Panc1 (cell line): ENCODE measurements at regions not wholly inside any gene's neighbourhood (a gene's known extent, or its start where the extent isn't known, plus 50 kb on each side); places are given as distances from the start of the nearest gene placed in this dataset.

ENCODE experiments used
- ATAC-seq: fragments of 200-7000 bp; cut with Tn5 transposase; 2 replicates; pipeline ENCODE4 v1.9.1; 2020; ENCODE audit warnings: mild to moderate bottlenecking, moderate library complexity
- BruUV-seq: library from RNA; stranded (reverse); fragments of 400-500 nt; replicated peaks from 2 replicates; lab custom pipeline; 2021; lab: Mats Ljungman, UMichigan
- CTCF ChIA-PET: fragments of 300-600 bp; sonication (Branson Sonifier 250); formaldehyde crosslinking; loops from one replicate; lab custom pipeline; 2022; ENCODE audit warnings: antibody characterized with exemption; lab: Charles Lee
- POLR2A ChIA-PET: fragments of 300-600 bp; sonication (Branson Sonifier 250); formaldehyde crosslinking; loops from one replicate; lab custom pipeline; 2022; ENCODE audit warnings: antibody characterized with exemption; lab: Charles Lee
- DNase-seq: peaks from one replicate; pipeline ENCODE4 v3.0.0-alpha.2; 2010; ENCODE audit warnings: low read depth, low spot score
- H3K27ac ChIP-seq: 2 replicates; pipeline ENCODE4 v1.5.1; 2011; ENCODE audit warnings: mild to moderate bottlenecking, low read length, inconsistent platforms
- H3K27me3 ChIP-seq: fragments of 200-500 bp; sonication (Bioruptor generic); 2 replicates; pipeline ENCODE4 v1.6.0; 2014; ENCODE audit warnings: low read length, inconsistent platforms; ENCODE audit not compliant: control insufficient read depth, insufficient read depth
- H3K36me3 ChIP-seq: fragments of 200-500 bp; sonication (Bioruptor generic); 2 replicates; pipeline ENCODE4 v1.5.1; 2014; ENCODE audit warnings: inconsistent platforms, mild to moderate bottlenecking, low read length, moderate library complexity; ENCODE audit not compliant: control insufficient read depth, insufficient read depth
- H3K4me1 ChIP-seq: 2 replicates; pipeline ENCODE4 v1.5.1; 2011; ENCODE audit warnings: inconsistent platforms, mild to moderate bottlenecking, low read length, moderate library complexity; ENCODE audit not compliant: control insufficient read depth, insufficient read depth
- H3K4me3 ChIP-seq, 2 experiments: 2 replicates each; pipeline ENCODE4 v1.5.1; 2011 to 2012; ENCODE audit warnings: low read depth in 2 of 2, low read length in 2 of 2, mild to moderate bottlenecking in 2 of 2, inconsistent platforms in 1 of 2, moderate library complexity in 1 of 2
- H3K9me3 ChIP-seq: fragments of 200-500 bp; sonication (Bioruptor generic); 2 replicates; pipeline ENCODE4 v1.5.1; 2014; ENCODE audit warnings: low read depth, mild to moderate bottlenecking, inconsistent platforms, low read length, moderate library complexity; ENCODE audit not compliant: control insufficient read depth, insufficient read depth
- POLR2AphosphoS5 ChIP-seq: IDR thresholded peaks from 2 replicates; pipeline ENCODE4 v1.6.1; 2012; ENCODE audit warnings: mild to moderate bottlenecking, low read depth, low read length, moderate library complexity
- REST ChIP-seq, 2 experiments: IDR thresholded peaks; 2 replicates each; pipeline ENCODE4 v1.6.1; 2011 to 2012; ENCODE audit warnings: low read depth in 2 of 2, control low read depth in 1 of 2, low read length in 1 of 2, mild to moderate bottlenecking in 1 of 2, moderate library complexity in 1 of 2; ENCODE audit not compliant: insufficient read depth in 1 of 2
- SIN3A ChIP-seq: IDR thresholded peaks from 2 replicates; pipeline ENCODE4 v1.6.1; 2012; ENCODE audit warnings: low read depth, mild to moderate bottlenecking, low read length, moderate library complexity, borderline replicate concordance; ENCODE audit not compliant: insufficient read depth
- TCF7L2 ChIP-seq: IDR thresholded peaks from 2 replicates; pipeline ENCODE4 v1.6.1; 2011; ENCODE audit warnings: mild to moderate bottlenecking, low read depth, low read length, inconsistent platforms
- in situ Hi-C: cut with HindIII; loops from 2 replicates; pipeline ENCODE4 v1.10.0; 2016; ENCODE audit warnings: low sequenced_read_pairs, low pct_unique_long_range_greater_than_20kb
- intact Hi-C: fragments of 100-400 bp; cut with micrococcal nuclease; formaldehyde crosslinking; loops from one replicate; pipeline ENCODE4 v1.10.0; 2022; ENCODE audit not compliant: unreplicated experiment
- TF ChIP-seq, protein P1 (sequence below): fragments of 450-650 bp; IDR thresholded peaks from 2 replicates; pipeline ENCODE4 v1.5.1; 2017; ENCODE audit warnings: mild to moderate bottlenecking

GRCh38 chr12:44961887-44962286 lies 85.8 kb upstream of the NELL2 start:
- H3K27me3 ChIP-seq, result no peaks in the 10 kb centered on the region
- ChIA-PET POLR2A (no interaction called here), CTCF (no interaction called here)
- no peak overlapping the region for H3K27ac ChIP-seq
- H3K4me1 ChIP-seq, result no peaks in the 10 kb centered on the region
- in situ Hi-C loops (no loop called here), intact Hi-C loops (no loop called here)
- H3K9me3 ChIP-seq, result no peaks in the 10 kb centered on the region
- TF ChIP-seq TCF7L2 (no peak), POLR2AphosphoS5 (no peak), SIN3A (no peak), REST (IDR thresholded peaks at IDR 0.05; ENCODE audit: insufficient read depth in 1 of 2, low read depth in 2 of 2, low read length in 1 of 2) (no peak)
- TF ChIP-seq, protein P1, sequence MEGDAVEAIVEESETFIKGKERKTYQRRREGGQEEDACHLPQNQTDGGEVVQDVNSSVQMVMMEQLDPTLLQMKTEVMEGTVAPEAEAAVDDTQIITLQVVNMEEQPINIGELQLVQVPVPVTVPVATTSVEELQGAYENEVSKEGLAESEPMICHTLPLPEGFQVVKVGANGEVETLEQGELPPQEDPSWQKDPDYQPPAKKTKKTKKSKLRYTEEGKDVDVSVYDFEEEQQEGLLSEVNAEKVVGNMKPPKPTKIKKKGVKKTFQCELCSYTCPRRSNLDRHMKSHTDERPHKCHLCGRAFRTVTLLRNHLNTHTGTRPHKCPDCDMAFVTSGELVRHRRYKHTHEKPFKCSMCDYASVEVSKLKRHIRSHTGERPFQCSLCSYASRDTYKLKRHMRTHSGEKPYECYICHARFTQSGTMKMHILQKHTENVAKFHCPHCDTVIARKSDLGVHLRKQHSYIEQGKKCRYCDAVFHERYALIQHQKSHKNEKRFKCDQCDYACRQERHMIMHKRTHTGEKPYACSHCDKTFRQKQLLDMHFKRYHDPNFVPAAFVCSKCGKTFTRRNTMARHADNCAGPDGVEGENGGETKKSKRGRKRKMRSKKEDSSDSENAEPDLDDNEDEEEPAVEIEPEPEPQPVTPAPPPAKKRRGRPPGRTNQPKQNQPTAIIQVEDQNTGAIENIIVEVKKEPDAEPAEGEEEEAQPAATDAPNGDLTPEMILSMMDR, result no peak
- ATAC-seq (no peak), DNase-seq (no peak)
- no TSS peak for BruUV-seq
- H3K36me3 ChIP-seq, result no peaks in the 10 kb centered on the region
- no peak overlapping the region for H3K4me3 ChIP-seq

- TF ChIP-seq, protein P1, result no peak
- no peak for TF ChIP-seq TCF7L2
- no peak for TF ChIP-seq REST (IDR thresholded peaks at IDR 0.05; ENCODE audit: insufficient read depth in 1 of 2, low read depth in 2 of 2, low read length in 1 of 2)
- TF ChIP-seq SIN3A, result no peak
- no peak for TF ChIP-seq POLR2AphosphoS5
- in situ Hi-C loops, result no loop called here
Measured at GRCh38 chr12:44960856-44961255, 84.7 kb upstream of the NELL2 start.

More at GRCh38 chr12:44960856-44961255, 84.7 kb upstream of the NELL2 start:
- H3K27me3 ChIP-seq, result no peaks in the 10 kb centered on the region
- no peaks in the 10 kb centered on the region for H3K9me3 ChIP-seq
- ATAC-seq, result no peak
- intact Hi-C loops, result no loop called here
- no peaks in the 10 kb centered on the region for H3K36me3 ChIP-seq
- DNase-seq, result no peak
- H3K4me3 ChIP-seq, result no peak overlapping the region
- H3K4me1 ChIP-seq, result no peaks in the 10 kb centered on the region
- ChIA-PET CTCF (interaction anchor here (0.6 kb wide), 1 partner anchor 186 kb away, joined by 3 read pairs; no protein-coding TSS in a partner anchor), POLR2A (no interaction called here)
- no TSS peak for BruUV-seq
- no peak overlapping the region for H3K27ac ChIP-seq
